PC-9 (cell line): ENCODE measurements at regions not wholly inside any gene's neighbourhood (a gene's known extent, or its start where the extent isn't known, plus 50 kb on each side); places are given as distances from the start of the nearest gene placed in this dataset.

Experiments
- BruUV-seq: library from RNA; stranded (reverse); fragments of 400-500 nt; replicated peaks from 2 replicates; lab custom pipeline; 2021; lab: Mats Ljungman, UMichigan
- CTCF ChIA-PET: fragments of 300-600 bp; sonication (Branson Sonifier 250); formaldehyde crosslinking; loops from one replicate; lab custom pipeline; 2022; ENCODE audit warnings: antibody characterized with exemption; lab: Charles Lee
- POLR2A ChIA-PET: fragments of 300-600 bp; sonication (Branson Sonifier 250); formaldehyde crosslinking; loops from one replicate; lab custom pipeline; 2022; ENCODE audit warnings: antibody characterized with exemption; ENCODE audit not compliant: unreplicated experiment; lab: Charles Lee
- DNase-seq, 2 experiments: peaks; one replicate each; pipeline versions ENCODE4 v3.0.0 to v3.0.0-alpha.2; 2015 to 2022; ENCODE audit warnings: mixed read lengths in 1 of 2
- H2AFZ ChIP-seq: fragments of 200-600 bp; sonication (generic); 2 replicates; pipeline ENCODE4 v1.8.1; 2017; ENCODE audit warnings: antibody characterized with exemption
- H3F3A ChIP-seq: fragments of 200-600 bp; sonication (generic); 2 replicates; pipeline ENCODE4 v1.8.1; 2017; ENCODE audit warnings: antibody characterized with exemption, mild to moderate bottlenecking, low read depth; ENCODE audit not compliant: insufficient read depth
- H3K27ac ChIP-seq: fragments of 200-600 bp; sonication (generic); 2 replicates; pipeline ENCODE4 v1.6.1; 2016; ENCODE audit warnings: mixed run types
- H3K27me3 ChIP-seq: fragments of 200-600 bp; sonication (generic); 2 replicates; pipeline ENCODE4 v1.6.1; 2016; ENCODE audit warnings: low read depth, mixed run types; ENCODE audit not compliant: insufficient read depth
- H3K36me3 ChIP-seq: fragments of 200-600 bp; sonication (generic); 2 replicates; pipeline ENCODE4 v1.6.1; 2016; ENCODE audit warnings: low read depth, mixed run types
- H3K4me1 ChIP-seq: fragments of 200-600 bp; sonication (generic); replicated peaks from 2 replicates; pipeline ENCODE4 v1.6.1; 2016; ENCODE audit warnings: mixed run types; ENCODE audit not compliant: insufficient read depth
- H3K4me2 ChIP-seq: fragments of 200-600 bp; sonication (generic); 2 replicates; pipeline ENCODE4 v1.6.1; 2017; ENCODE audit warnings: mixed run types
- H3K4me3 ChIP-seq: fragments of 200-600 bp; sonication (generic); 2 replicates; pipeline ENCODE4 v1.6.1; 2016; ENCODE audit warnings: mixed run types
- H3K79me2 ChIP-seq: fragments of 200-600 bp; sonication (generic); 2 replicates; pipeline ENCODE4 v1.6.1; 2017; ENCODE audit warnings: low read depth, mixed run types
- H3K9me2 ChIP-seq: fragments of 200-600 bp; sonication (generic); 2 replicates; pipeline ENCODE4 v1.8.1; 2017; ENCODE audit warnings: mild to moderate bottlenecking; ENCODE audit not compliant: insufficient read depth
- H3K9me3 ChIP-seq: fragments of 200-600 bp; sonication (generic); 2 replicates; pipeline ENCODE4 v1.8.1; 2016; ENCODE audit warnings: low read depth; ENCODE audit not compliant: insufficient read depth
- H4K20me1 ChIP-seq: fragments of 200-600 bp; sonication (generic); 2 replicates; pipeline ENCODE4 v1.8.1; 2017; ENCODE audit not compliant: insufficient read depth
- CTCF ChIP-seq: fragments of 200-600 bp; sonication (generic); conservative IDR thresholded peaks from 2 replicates; pipeline ENCODE4 v1.6.1; 2017; ENCODE audit warnings: mixed run types, antibody characterized with exemption, mild to moderate bottlenecking, moderate library complexity
- EZH2 ChIP-seq: fragments of 200-600 bp; sonication (generic); IDR thresholded peaks from 2 replicates; pipeline ENCODE4 v1.8.0; 2017; ENCODE audit warnings: antibody characterized with exemption, low read depth
- intact Hi-C: fragments of 100-400 bp; cut with micrococcal nuclease; formaldehyde crosslinking; loops from one replicate; pipeline ENCODE4 v1.10.0; 2022; ENCODE audit not compliant: unreplicated experiment

GRCh38 chr2:226334981-226335720, 464.5 kb downstream of the IRS1 start:
- Histone ChIP-seq H3K27me3 (no peaks in the 10 kb centered on the region), H3K9me3 (peaks cover 7% of the 10 kb centered on the region), H3K79me2 (no peaks in the 10 kb centered on the region), H3K36me3 (no peaks in the 10 kb centered on the region), H3K4me2 (no peak overlapping the region), H3K27ac (no peak overlapping the region), H3K4me1 (peaks cover 16% of the 10 kb centered on the region), H3K4me3 (no peak overlapping the region), H3K9me2 (no peaks in the 10 kb centered on the region), H2AFZ (no peak overlapping the region), H4K20me1 (no peaks in the 10 kb centered on the region), H3F3A (no peaks in the 10 kb centered on the region)
- no TSS peak for BruUV-seq
- ChIA-PET CTCF (no interaction called here), POLR2A (interaction anchor here (0.6 to 0.7 kb wide), 2 partner anchors 9 to 38 kb away, joined by 3 to 10 read pairs; no protein-coding TSS in a partner anchor)
- peak in 1 of 2 experiments; percentile 29 for DNase-seq
- TF ChIP-seq EZH2 = no peak
- TF ChIP-seq CTCF = no peak
- intact Hi-C loops = loop anchor here (1.0 to 5.0 kb wide), 7 partner anchors 77 to 457 kb away; no protein-coding TSS in a partner anchor

GRCh38 chr2:226333388-226333787, 466.2 kb downstream of the IRS1 start:
- TF ChIP-seq EZH2 (no peak), CTCF (no peak)
- H3K4me3 ChIP-seq = no peak overlapping the region
- no peaks in the 10 kb centered on the region for H3K79me2 ChIP-seq
- intact Hi-C loops = no loop called here
- no peak overlapping the region for H3K4me2 ChIP-seq
- H3K4me1 ChIP-seq = peaks cover 4% of the 10 kb centered on the region
- no peaks in the 10 kb centered on the region for H3K9me2 ChIP-seq
- no peaks in the 10 kb centered on the region for H4K20me1 ChIP-seq
- no peak overlapping the region for H3K27ac ChIP-seq
- no TSS peak for BruUV-seq
- H2AFZ ChIP-seq = no peak overlapping the region
- ChIA-PET POLR2A (no interaction called here), CTCF (no interaction called here)
- H3K27me3 ChIP-seq = no peaks in the 10 kb centered on the region
- no peak for DNase-seq
- H3K9me3 ChIP-seq = peaks cover 7% of the 10 kb centered on the region
- H3K36me3 ChIP-seq = no peaks in the 10 kb centered on the region
- no peaks in the 10 kb centered on the region for H3F3A ChIP-seq

- Histone ChIP-seq H3K79me2 (no peaks in the 10 kb centered on the region), H4K20me1 (no peaks in the 10 kb centered on the region), H3K4me1 (no peaks in the 10 kb centered on the region), H3K36me3 (no peaks in the 10 kb centered on the region), H3K27ac (no peak overlapping the region), H3K9me2 (no peaks in the 10 kb centered on the region), H3K27me3 (no peaks in the 10 kb centered on the region), H3K9me3 (peaks cover 5% of the 10 kb centered on the region; the same call in 1 of the 2 replicates), H3K4me3 (no peak overlapping the region), H2AFZ (no peak overlapping the region), H3K4me2 (no peak overlapping the region), H3F3A (peaks cover 7% of the 10 kb centered on the region; the same call in 1 of the 2 replicates)
- no peak for TF ChIP-seq EZH2
- no peak for TF ChIP-seq CTCF
- BruUV-seq = no TSS peak
- no peak for DNase-seq
- intact Hi-C loops = no loop called here
- ChIA-PET CTCF (no interaction called here), POLR2A (no interaction called here)
Measured at GRCh38 chr2:226330206-226330605, 469.4 kb downstream of the IRS1 start.
